ENCODE measurements at regions not wholly inside any gene's neighbourhood (a gene's known extent, or its start where the extent isn't known, plus 50 kb on each side); places are given as distances from the start of the nearest gene placed in this dataset.
A peak's percentile ranks its signal among the peaks of the same experiment; 100 is the strongest.

DNA sequence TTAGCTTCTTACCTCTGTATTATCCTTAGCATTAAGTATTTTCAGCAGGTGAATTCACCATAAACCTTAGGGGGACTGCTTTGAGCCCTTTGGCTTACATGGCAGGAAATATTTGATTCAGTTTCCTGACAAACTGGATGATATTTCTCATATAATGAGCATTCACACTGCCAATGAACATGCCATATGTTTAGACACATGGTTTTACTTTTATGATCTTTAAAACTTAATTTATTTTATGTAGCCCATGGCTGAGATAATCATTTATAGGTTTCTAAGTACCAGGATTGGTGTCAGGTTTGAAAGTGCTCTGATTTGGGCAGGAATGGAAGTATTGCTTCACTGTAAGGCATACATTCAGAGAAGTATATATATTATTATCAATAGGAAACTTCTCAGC, 319.1 kb downstream of the ZPLD1 start:
- DNase-seq: no peak

DNA sequence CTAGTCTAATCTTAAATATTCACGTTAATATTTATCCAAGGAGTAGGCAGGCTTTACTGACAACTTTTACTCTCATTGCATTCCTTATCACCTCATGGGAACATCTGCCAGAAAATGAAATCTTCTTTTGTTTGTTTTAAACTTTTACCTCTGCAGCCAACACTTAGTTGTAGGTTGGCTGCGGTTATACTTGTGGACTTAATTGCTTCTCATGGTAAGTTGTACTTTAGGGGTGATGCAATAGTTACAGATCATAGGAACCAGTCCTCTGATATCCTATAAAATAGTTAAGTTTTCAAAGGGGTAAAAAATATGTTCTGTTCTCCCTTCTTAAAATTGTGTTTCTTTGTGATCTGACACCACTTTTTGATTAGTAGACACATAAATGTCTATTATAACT, 321.9 kb downstream of the ZPLD1 start:
- no peak for DNase-seq

DNA sequence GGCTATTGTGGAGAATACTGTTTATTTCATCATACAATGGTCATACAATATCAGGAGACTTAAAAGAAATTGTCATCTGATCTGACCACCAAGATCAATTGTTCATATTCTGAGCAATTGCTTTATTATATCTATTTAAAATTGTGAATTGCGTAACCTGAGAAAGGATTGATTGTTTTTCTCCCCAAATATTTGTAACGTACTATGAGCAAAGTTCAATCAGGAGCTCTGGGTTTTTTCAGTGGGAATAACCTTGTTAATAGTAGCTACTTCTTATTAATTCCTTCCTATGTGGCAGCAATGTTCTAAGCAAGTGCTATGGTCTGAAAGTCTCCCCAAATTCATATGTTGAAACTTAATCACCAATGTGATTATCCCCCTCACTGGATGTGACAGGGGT, 323.1 kb downstream of the ZPLD1 start:
- DNase-seq: no peak

DNA sequence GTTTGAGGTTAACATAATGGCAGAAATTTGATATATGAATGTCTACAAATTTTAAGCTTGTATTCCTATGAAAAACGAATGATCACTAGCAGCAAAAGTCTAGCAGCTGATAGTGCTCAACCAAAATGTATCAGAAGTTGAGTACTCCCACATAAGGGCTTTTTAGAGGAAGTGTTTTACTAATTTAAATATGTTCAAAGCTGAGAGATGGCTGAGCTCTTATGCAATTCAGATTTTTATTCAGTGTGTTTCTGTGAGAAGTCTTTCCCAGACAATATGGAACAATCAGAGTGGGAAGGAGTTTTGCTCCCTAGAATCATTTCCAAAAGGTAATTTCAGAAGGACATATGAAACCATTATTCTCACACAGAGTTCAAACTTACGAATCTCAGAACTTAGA, 327.0 kb downstream of the ZPLD1 start:
- no peak for DNase-seq

DNA sequence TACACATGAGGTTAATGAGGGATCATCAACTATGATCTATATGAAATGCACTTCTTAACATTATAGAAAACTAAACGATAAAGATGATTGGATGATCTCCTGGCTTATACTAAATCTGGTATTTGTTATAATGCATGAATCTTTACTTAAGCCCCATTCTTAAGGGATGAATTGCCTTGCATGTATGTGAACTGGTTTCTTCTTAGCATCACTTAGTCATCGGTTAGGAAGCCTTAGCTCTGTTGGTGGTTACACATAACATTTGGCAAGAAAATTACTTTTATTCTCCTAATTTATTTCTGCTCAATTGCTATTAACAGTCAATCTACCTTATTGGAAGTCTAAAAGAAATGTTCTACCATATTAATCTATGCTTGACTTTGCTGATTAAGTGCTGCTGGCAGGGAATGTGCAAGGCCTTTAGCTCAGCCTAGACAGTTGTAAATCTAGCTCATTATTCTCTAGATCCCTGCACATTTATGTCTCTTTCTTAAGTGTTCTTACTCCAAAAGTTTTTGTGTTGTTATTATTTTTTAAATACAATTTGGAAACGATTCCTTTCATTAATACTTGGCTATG, 356.0 kb downstream of the ZPLD1 start:
- DNase-seq: no peak

DNA sequence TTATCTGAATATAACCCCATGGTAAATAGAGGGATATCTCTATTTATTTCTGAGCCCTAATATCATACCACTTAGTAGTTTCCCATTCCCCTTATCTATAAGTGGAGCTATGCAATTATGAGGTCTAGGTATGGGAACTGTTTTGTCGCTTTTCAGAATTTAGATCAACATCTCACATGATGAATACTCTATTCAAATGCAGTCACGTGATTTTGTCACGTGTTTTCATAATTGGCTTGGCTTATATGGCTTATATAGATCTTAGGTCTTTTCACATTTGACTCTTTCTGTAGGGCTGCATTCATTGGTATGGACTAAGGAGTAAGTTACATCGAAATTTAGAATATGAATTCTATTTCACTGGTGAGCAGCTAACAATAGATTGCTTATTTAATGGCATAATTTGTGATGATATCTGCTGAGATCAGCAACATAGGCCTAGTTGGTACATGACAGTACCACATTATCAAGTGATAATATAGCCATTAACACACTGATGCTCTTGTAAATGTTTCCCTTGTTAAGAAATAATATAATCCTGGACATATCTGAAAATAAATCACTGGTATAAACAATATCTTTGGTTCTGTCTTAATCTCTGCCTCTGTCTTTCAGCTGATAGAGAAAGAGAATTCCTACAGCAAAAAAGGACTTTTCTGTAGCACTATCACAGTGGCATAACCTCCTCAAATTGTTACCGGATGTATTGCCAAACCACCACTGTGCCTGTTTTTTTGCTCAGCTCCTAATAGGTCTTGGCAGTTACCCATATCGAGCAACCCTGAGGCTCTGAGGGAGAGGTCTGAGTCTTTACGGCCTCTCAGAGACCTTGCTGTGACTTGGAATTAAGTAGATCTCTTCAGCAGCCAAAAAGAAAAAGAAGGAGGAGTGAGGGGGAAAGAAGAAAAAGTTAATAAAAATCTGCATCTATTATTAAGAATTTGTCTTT, 357.1 kb downstream of the ZPLD1 start:
- no peak for DNase-seq

DNA sequence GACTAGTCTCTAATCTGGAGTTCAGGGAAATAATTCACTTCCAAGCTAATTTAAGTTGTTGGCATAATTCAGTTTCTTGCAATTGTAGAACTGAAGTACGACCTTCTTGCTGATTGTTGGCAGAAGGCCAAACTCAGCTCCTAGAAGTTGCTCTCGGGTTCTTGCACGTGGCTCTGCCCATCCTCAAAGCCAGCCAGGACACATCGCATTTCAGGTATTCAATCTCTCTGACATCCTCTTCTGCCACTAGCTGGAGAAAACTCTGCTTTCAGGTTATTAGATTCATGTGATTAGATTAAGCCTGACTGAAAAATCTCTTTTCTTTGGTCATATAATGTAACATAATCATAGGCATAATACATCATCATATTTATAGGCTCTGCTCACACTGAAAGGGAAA, 362.0 kb downstream of the ZPLD1 start:
- no peak for DNase-seq

DNA sequence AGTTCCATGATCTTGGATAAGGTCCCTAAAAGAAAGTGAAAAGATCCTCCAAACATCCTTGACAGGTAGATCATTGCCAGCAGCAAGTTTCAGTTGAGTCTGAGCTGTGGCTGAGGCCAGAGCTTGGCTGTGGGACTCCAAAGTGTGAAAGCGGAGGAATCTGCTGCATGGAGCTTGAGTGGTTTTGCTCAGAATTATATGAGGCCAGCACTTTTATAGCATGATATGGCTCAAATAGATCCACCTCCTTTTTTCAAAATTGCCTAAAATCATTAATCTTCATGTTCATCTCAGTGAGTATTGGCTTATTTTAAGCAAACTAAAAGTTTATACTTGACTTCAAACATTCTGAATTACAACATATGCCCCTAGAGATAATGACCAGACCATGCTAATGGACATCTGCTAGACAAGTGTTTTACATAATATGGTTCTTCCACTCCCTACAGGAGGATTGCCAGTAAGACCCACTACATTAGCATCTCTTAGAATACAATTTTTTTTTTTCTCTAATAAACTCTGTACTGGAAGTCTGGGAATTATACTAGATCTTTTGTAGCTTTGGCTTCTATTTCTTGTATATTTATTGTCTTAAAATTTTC, 368.1 kb downstream of the ZPLD1 start:
- peak; percentile 4 for DNase-seq

DNA sequence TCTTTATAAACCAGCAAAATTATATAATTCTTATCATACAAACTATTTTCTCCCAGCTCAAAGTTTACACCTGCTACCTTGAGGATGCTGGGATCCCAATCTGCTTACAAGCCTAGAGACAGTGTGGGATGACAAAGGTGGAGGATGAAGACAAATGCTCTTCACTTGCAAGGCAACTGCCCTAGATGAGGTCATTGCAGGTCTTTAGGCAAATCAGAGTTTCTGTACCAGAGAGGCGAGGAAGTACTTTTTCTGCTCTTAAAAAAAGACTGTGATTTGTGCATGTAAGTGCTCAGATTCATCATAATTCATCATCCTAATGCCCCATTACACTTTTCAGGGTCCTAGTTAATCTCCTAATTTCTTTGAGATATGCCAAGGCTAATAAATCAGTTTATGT, 376.1 kb downstream of the ZPLD1 start:
- no peak for DNase-seq

DNA sequence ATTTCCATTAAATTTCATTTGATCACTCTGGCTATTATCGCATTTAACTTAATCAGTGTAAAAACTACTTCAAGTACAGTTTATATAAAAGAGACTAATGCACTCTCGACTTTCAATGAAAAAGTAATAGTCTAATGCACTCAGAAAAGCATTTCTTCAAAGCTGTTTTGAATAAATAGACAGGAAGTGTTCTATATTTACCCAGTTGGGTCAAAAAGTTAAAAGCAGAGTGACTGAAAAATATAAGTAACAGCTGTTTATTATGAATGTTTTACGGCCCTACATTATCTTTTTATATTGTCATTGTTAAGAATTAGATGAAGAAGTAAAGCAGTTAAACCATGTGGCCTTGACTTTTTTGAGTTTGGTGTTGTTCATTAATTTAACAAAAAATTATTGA, 391.8 kb downstream of the ZPLD1 start:
- DNase-seq: no peak

DNA sequence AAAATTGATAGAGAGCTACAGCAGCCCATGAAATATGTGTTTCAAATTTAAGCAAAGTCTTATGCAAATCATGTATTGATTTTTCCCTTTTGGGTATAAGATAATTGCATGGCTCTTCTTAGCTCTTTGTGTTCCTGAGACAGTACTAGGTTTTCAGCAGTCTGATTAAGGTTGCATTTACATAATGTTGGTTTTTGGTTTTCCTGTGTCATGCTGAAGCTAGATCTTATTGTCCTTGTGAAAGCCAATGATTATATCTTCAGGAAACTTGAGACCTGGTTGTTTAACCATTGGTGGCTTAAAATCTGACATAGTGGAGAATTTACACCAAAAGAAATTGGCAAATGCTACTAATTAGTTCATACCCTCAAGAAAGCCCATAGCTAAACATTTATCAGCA, 392.6 kb downstream of the ZPLD1 start:
- DNase-seq: no peak

DNA sequence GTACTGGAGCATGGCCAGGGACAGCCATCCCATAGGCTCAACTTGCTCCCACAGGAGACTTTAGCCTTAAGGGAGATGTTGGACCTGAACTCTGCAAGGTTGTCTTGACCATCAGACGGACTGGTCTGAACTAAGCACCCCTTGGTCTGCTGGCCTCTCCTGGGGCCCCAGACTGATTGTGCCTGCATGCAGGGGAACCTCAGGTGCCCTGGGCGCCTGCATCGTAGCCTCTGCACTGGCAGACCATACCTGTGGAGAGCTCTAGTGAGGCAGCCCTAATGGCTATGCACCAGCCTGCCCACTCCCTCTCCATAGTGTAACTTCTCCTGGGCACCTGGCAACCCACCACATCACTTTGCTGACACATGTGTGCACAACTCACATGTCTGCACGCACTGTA, 395.6 kb downstream of the ZPLD1 start:
- DNase-seq: no peak

DNA sequence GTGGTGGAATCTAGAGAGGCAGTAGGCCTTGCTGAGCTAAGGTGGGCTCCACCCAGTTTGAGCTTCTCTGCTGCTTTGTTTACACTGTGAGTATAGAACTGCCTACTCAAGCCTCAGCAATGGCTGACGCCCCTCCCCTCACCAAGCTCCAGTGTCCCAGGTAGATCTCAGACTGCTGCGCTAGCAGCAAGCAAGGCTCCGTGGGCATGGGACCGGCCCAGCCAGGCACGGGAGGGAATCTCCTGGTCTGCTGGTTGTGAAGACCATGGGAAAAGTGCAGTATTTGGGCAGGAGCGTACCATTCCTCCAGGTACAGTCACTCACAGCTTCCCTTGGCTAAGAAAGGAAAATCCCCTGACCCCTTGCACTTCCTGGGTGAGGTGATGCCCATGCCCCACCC, 407.1 kb downstream of the ZPLD1 start:
- DNase-seq: no peak

DNA sequence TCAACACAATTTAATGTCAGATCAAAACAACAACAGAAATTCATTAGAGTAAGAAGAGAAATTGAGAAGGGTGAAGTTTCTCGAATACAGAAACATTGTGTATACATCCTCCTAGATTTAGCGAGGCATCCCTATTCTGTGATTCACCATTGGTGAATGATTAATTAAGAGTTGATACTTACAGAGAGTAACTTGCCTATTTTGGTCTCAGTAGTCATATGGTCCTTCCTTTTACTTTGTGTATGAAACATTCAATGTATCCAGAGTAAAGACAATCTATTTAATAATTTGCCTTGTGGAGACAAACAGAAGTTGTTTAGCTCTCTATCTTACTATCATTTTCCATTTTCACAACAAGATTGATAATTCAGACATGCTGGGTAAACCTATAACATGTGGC, 432.0 kb downstream of the ZPLD1 start:
- no peak for DNase-seq

DNA sequence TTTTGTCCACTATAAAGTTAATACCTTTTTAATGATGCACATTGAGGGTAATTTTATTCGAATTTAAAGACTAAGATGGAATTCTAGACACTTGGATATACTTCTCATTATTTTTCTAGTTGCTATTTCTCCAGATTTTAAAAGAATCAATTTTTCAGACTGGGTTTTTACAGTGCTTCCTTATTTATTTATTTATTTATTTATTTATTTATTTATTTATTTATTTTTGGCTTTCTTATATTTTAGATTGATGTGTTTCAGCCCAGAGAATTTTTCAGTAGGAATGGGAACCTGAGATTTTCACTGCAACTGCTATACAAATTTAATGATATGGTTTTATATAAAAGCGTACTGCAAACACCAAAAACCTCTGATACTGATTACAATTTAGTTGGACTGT, 448.7 kb downstream of the ZPLD1 start:
- no peak for DNase-seq

DNA sequence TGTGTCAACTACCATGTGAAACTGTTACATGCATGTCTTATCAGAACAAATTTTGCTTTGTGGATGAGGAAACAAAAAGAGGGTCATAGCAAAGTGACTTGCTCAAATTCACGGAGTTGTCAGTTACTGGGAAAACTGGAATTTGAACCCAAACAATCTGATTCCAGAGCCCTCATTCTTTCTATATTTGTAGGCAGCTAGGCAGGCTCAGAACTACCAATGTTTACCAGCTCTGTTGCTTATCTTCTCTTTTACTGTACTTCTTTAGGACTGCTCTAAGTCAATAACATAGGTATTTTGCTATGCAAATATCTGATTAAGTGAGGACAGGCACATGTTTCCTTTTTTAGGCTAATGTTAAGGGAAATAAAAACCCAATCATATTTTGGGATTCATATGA, 450.5 kb downstream of the ZPLD1 start:
- no peak for DNase-seq

DNA sequence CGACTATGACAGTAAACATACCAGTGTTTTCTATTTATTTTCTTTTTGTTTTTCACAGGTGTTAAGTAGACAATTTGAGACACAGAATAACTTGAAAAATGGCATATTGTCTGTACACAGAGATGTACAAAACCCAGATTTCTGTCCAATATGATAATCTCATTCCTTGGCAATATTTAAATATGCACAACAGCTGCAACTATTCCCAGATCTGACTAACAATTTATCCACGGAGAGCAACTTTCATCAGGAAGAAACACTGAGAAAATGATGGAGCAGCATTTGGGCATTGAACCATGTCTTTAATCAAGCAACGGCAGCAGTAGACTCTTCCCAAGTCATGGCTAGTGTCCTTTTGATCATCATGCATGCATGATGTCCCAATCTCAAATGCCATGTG, 452.6 kb downstream of the ZPLD1 start:
- DNase-seq: peak; percentile 8

DNA sequence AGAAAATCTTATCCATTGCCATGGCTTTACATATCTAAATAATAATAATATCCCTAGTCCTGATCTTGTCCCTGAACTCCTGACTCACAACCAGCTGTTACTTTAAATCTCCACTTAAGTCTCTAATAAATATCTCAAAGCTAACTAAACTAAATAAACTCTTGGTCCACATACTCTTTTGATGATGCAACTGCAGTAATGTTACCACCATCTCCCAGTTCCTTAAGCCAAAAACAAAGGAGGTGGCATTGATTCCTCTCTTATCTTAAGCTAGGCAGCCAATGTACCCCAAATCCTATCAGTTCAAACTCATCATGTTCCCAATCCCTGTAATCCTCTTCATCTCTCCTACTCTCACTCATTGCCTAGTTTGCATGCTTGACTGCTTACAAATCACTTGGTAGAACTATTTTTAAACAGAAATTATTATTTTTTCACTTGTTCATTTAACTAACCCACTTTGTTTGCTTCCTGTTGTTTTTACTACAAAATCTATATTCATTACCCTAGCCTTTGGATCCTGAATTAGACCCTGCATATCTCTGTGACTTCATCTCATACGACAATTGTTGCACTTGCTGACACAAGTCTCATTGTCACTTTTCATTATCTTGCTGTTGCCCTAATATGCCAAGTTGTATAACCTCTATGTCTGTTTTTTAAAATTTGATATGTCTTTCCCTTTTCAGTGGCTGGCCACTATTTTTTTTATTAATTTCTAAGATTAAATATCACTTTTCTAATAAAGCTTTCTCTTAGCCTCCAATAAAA, 462.2 kb downstream of the ZPLD1 start:
- no peak for DNase-seq

DNA sequence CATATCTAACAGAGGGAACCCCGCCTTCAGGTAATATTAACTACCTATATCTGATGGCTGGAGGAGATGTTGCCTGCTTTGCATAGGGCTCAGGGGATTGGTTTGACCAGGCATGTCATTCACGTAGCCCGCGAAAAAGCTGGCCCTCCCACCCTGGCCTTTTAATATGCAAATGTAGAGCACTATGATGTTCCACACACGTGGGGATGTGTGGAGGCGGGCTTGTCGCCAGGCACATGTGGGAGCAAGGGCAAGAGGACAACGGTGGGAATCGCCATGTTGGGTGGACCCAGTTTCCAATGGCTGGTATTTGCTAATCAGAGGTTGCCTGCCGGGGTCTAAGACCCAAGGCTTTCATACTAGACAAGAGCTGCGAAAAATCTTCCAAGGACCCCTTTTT, 469.8 kb downstream of the ZPLD1 start:
- no peak for DNase-seq

DNA sequence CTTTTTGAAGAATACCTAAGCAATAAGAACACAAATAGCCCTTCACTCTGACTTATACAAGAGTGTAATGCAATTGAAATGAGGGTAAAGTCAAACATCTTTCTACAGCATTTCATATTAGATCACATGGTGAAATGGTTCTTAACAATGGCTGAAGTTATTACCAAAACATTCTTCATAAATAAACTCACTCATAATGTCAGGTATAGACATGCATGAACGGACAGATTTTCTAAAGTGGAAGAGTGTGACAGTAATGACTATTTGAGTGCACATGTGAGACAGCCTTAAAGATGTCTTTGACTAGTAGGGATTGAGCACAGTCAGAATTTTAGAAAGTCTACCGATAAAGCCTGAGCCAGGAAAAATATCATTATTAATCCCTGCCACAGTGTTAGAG, 471.0 kb downstream of the ZPLD1 start:
- no peak for DNase-seq

DNA sequence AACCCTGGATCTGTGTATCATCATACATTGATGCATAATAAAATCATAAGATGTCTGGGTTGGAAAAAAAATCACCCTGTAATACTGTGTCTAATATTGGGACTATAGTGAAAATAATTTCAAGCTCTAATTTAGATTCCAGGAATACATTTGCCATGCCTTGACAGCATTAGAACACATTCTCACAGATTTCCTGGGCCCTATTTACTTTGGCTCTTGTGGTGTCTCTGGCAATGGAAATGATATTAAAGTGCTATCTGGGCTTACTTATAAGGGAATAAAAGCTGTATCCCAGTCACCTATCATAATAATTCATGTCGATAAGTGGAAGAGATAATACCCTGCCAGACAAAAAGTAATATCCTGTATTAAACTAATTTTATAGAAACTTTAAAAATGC, 472.0 kb downstream of the ZPLD1 start:
- no peak for DNase-seq

DNA sequence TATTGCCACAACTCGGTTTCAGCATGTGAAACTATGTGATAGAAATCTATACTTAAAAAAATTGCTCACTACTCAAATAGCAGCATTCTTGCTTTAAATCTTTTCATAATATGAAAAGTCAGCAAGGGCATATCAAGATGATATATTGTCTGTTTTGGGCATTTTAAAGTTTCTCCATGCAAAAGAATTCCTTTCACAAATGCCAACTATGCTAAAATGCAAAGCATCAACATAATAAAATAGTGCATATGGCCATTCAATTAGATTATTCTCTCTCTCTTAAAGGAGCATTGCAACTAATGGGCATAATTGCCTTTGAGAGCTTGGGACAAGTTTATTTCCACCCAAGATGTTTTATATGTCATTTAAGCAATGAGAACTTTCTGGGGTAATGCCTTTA, 475.1 kb downstream of the ZPLD1 start:
- no peak for DNase-seq

DNA sequence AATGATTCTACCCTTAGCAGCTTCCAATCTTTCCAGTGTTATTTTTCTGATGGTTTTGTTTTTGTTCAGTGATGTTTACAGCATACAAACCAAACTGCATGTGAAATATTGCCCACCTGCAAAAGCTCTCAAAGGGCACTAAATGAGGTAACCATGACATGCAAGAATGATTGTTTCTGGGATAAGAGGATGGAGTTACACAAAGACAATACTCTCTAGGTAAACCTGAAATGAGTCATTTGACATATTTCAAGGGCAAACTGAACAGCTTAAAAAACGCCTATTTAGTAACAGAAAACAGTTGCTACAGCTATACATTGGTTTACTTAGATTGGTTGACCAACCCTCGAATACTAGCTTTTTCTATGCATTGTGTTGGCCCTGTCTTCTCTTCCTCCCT, 481.7 kb downstream of the ZPLD1 start:
- no peak for DNase-seq
